ENCODE measurements at regions not wholly inside any gene's neighbourhood (a gene's known extent, or its start where the extent isn't known, plus 50 kb on each side); places are given as distances from the start of the nearest gene placed in this dataset.

GRCh38 chr3:135490219-135490915 is 475.2 kb upstream of the PPP2R3A start:
- Mint-ChIP-seq H3K27me3 (ENCODE audit: insufficient read depth) (peaks cover 3% of the 10 kb centered on the region), H3K4me1 (ENCODE audit: low read depth) (peaks cover 13% of the 10 kb centered on the region), H3K4me3 (no peak overlapping the region), H3K9me3 (no peaks in the 10 kb centered on the region), H3K36me3 (ENCODE audit: low read depth) (no peaks in the 10 kb centered on the region), H3K27ac (no peak overlapping the region)
- no peak for TF ChIP-seq CTCF (IDR thresholded peaks at IDR 0.05)
- no peak for DNase-seq

GRCh38 chr3:135491491-135492205 is 473.9 kb upstream of the PPP2R3A start:
- peaks cover 13% of the 10 kb centered on the region for H3K4me1 Mint-ChIP-seq (ENCODE audit: low read depth)
- H3K36me3 Mint-ChIP-seq (ENCODE audit: low read depth), result no peaks in the 10 kb centered on the region
- peak; percentile 43 for DNase-seq
- TF ChIP-seq CTCF (IDR thresholded peaks at IDR 0.05), result no peak
- no peak overlapping the region for H3K27ac Mint-ChIP-seq
- H3K27me3 Mint-ChIP-seq (ENCODE audit: insufficient read depth), result peaks cover 2% of the 10 kb centered on the region
- H3K9me3 Mint-ChIP-seq, result no peaks in the 10 kb centered on the region
- no peak overlapping the region for H3K4me3 Mint-ChIP-seq

GRCh38 chr3:135495891-135496290 is 469.6 kb upstream of the PPP2R3A start:
- Mint-ChIP-seq H3K9me3 (no peaks in the 10 kb centered on the region), H3K4me3 (no peak overlapping the region), H3K36me3 (ENCODE audit: low read depth) (no peaks in the 10 kb centered on the region), H3K4me1 (ENCODE audit: low read depth) (peaks cover 12% of the 10 kb centered on the region), H3K27me3 (ENCODE audit: insufficient read depth) (peaks cover 9% of the 10 kb centered on the region), H3K27ac (no peak overlapping the region)
- TF ChIP-seq CTCF (IDR thresholded peaks at IDR 0.05), result no peak
- no peak for DNase-seq

GRCh38 chr3:135497979-135498378 is 467.5 kb upstream of the PPP2R3A start:
- no peak for TF ChIP-seq CTCF (IDR thresholded peaks at IDR 0.05)
- H3K9me3 Mint-ChIP-seq, result no peaks in the 10 kb centered on the region
- H3K27me3 Mint-ChIP-seq (ENCODE audit: insufficient read depth), result peaks cover 8% of the 10 kb centered on the region
- no peak for DNase-seq
- H3K36me3 Mint-ChIP-seq (ENCODE audit: low read depth), result no peaks in the 10 kb centered on the region
- H3K27ac Mint-ChIP-seq, result no peak overlapping the region
- H3K4me1 Mint-ChIP-seq (ENCODE audit: low read depth), result no peaks in the 10 kb centered on the region; the same call in 1 of the 2 replicates
- no peak overlapping the region for H3K4me3 Mint-ChIP-seq

- Mint-ChIP-seq H3K4me3 (no peak overlapping the region), H3K9me3 (no peaks in the 10 kb centered on the region), H3K36me3 (ENCODE audit: low read depth) (no peaks in the 10 kb centered on the region), H3K4me1 (ENCODE audit: low read depth) (peaks cover 8% of the 10 kb centered on the region), H3K27ac (no peak overlapping the region), H3K27me3 (ENCODE audit: insufficient read depth) (peaks cover 13% of the 10 kb centered on the region)
- no peak for TF ChIP-seq CTCF (IDR thresholded peaks at IDR 0.05)
- no peak for DNase-seq
Observed at GRCh38 chr3:135499426-135499825, 466.1 kb upstream of the PPP2R3A start.
